GM18505 (cell line): ENCODE measurements at regions not wholly inside any gene's neighbourhood (a gene's known extent, or its start where the extent isn't known, plus 50 kb on each side); places are given as distances from the start of the nearest gene placed in this dataset.
"Not testable (repeated sequence)": the region's sequence is repeated elsewhere in the genome, so short reads cannot be mapped to it uniquely, and the experiment has no call there.

Experiments used
- ATAC-seq: cut with Tn5 transposase; IDR thresholded peaks from one replicate; pipeline ENCODE4 v1.9.1; 2021; ENCODE audit not compliant: unreplicated experiment
- POLR2A ChIP-seq: IDR thresholded peaks from 4 replicates; pipeline ENCODE4 v1.6.1; 2011; ENCODE audit warnings: borderline replicate concordance; ENCODE audit not compliant: insufficient read depth, insufficient read length; ENCODE audit errors: extremely low read depth

- TF ChIP-seq POLR2A = no peak
- no peak for ATAC-seq
Observed at GRCh38 chr1:57603696-57604095, 179.8 kb upstream of the DAB1 start.

- TF ChIP-seq POLR2A = no peak
- no peak for ATAC-seq
Observed at GRCh38 chr1:57600424-57600823, 176.6 kb upstream of the DAB1 start.

GRCh38 chr1:57599236-57599994, 175.6 kb upstream of the DAB1 start:
- ATAC-seq = no peak
- no peak for TF ChIP-seq POLR2A

- TF ChIP-seq POLR2A = no peak
- no peak for ATAC-seq
Observed at GRCh38 chr1:57597036-57597435, 173.2 kb upstream of the DAB1 start.

GRCh38 chr1:57594002-57594401, 170.1 kb upstream of the DAB1 start:
- no peak for ATAC-seq

GRCh38 chr1:57591842-57592241, 168.0 kb upstream of the DAB1 start:
- ATAC-seq = no peak
- no peak for TF ChIP-seq POLR2A

More at GRCh38 chr1:57594002-57594401, 170.1 kb upstream of the DAB1 start:
- no peak for TF ChIP-seq POLR2A

- TF ChIP-seq POLR2A = no peak
Observed at GRCh38 chr1:57590978-57591377, 167.1 kb upstream of the DAB1 start.

GRCh38 chr1:57586842-57587241, 163.0 kb upstream of the DAB1 start:
- no peak for TF ChIP-seq POLR2A
- no peak for ATAC-seq

More at GRCh38 chr1:57590978-57591377, 167.1 kb upstream of the DAB1 start:
- ATAC-seq = no peak

- ATAC-seq = no peak
- TF ChIP-seq POLR2A = no peak
Observed at GRCh38 chr1:57578680-57579079, 154.8 kb upstream of the DAB1 start.

GRCh38 chr1:57578099-57578498, 154.2 kb upstream of the DAB1 start:
- TF ChIP-seq POLR2A = no peak
- no peak for ATAC-seq

- no peak for ATAC-seq
- no peak for TF ChIP-seq POLR2A
Observed at GRCh38 chr1:57576756-57577155, 152.9 kb upstream of the DAB1 start.

GRCh38 chr1:57572016-57572415, 148.2 kb upstream of the DAB1 start:
- no peak for ATAC-seq
- no peak for TF ChIP-seq POLR2A

- not testable (repeated sequence) for ATAC-seq
Observed at GRCh38 chr1:57558066-57558465, 134.2 kb upstream of the DAB1 start.

- ATAC-seq = no peak
- no peak for TF ChIP-seq POLR2A
Observed at GRCh38 chr1:57553666-57554065, 129.8 kb upstream of the DAB1 start.

- TF ChIP-seq POLR2A = no peak
- no peak for ATAC-seq
Observed at GRCh38 chr1:57551476-57551875, 127.6 kb upstream of the DAB1 start.
